ENCODE measurements at regions not wholly inside any gene's neighbourhood (a gene's known extent, or its start where the extent isn't known, plus 50 kb on each side); places are given as distances from the start of the nearest gene placed in this dataset.

- no peaks in the 10 kb centered on the region for H3K36me3 ChIP-seq (ENCODE audit: control insufficient read depth in 4 of 4, insufficient read depth in 3 of 4, low read depth in 1 of 4, low read length in 3 of 4)
- no peak overlapping the region for H3K9ac ChIP-seq (ENCODE audit: low read depth in 1 of 2, low read length in 2 of 2)
- no peak overlapping the region for H3K4me3 ChIP-seq (ENCODE audit: low read depth in 1 of 3, low read length in 3 of 3)
- peaks cover 0 to 4% (median 2%) of the 10 kb centered on the region in 4 donors for H3K4me1 ChIP-seq (ENCODE audit: control insufficient read depth in 4 of 4, insufficient read depth in 4 of 4, low read length in 3 of 4)
- no peak for TF ChIP-seq REST (IDR thresholded peaks at IDR 0.05)
- TF ChIP-seq TAF1 (conservative IDR thresholded peaks at IDR 0.05), result no peak
- TF ChIP-seq RXRA (IDR thresholded peaks at IDR 0.05), result no peak
- TF ChIP-seq, protein P1, sequence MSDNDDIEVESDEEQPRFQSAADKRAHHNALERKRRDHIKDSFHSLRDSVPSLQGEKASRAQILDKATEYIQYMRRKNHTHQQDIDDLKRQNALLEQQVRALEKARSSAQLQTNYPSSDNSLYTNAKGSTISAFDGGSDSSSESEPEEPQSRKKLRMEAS (IDR thresholded peaks at IDR 0.05), result no peak
- no peak for TF ChIP-seq HNF4G (IDR thresholded peaks at IDR 0.05)
- TF ChIP-seq CTCF (IDR thresholded peaks at IDR 0.05; ENCODE audit: low read depth, low read length, missing input control), result no peak
- TF ChIP-seq FOXA2 (IDR thresholded peaks at IDR 0.05), result no peak
- no peak for TF ChIP-seq HNF4A (conservative IDR thresholded peaks at IDR 0.05)
- TF ChIP-seq EGR1 (IDR thresholded peaks at IDR 0.05; ENCODE audit: low read depth in 2 of 2), result no peak
- TF ChIP-seq ZBTB33 (IDR thresholded peaks at IDR 0.05), result no peak
- no peak for TF ChIP-seq GABPA (IDR thresholded peaks at IDR 0.05 in 1 of 2, conservative IDR thresholded peaks at IDR 0.05 in 1 of 2)
- no peak for TF ChIP-seq JUND (IDR thresholded peaks at IDR 0.05)
- TF ChIP-seq RAD21 (IDR thresholded peaks at IDR 0.05), result no peak
- no peak for TF ChIP-seq SP1 (IDR thresholded peaks at IDR 0.05)
- no peak for TF ChIP-seq FOXA1 (IDR thresholded peaks at IDR 0.05)
- TF ChIP-seq YY1 (IDR thresholded peaks at IDR 0.05), result no peak
- TF ChIP-seq NR2F2 (IDR thresholded peaks at IDR 0.05), result no peak
- TF ChIP-seq, protein P2, sequence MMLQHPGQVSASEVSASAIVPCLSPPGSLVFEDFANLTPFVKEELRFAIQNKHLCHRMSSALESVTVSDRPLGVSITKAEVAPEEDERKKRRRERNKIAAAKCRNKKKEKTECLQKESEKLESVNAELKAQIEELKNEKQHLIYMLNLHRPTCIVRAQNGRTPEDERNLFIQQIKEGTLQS (IDR thresholded peaks at IDR 0.05), result no peak
- H3K27me3 ChIP-seq (ENCODE audit: control insufficient read depth in 4 of 4, insufficient read depth in 4 of 4, low read length in 3 of 4), result peaks cover 0 to 6% (median 0%) of the 10 kb centered on the region in 4 donors
- DNase-seq (ENCODE audit: low spot score), result no peak
- WGBS, result 62% methylated on average over 5 of the region's 5 CpGs
- H3K9me3 ChIP-seq (ENCODE audit: control insufficient read depth in 4 of 4, low read length in 3 of 4), result no peaks in the 10 kb centered on the region
- no peak overlapping the region for H3K27ac ChIP-seq (ENCODE audit: low read depth in 1 of 2, low read length in 2 of 2)
Measured at GRCh38 chr22:22410121-22410520, 98.4 kb downstream of the ZNF280B start.
